IMR-90 (cell line): ENCODE measurements at regions not wholly inside any gene's neighbourhood (a gene's known extent, or its start where the extent isn't known, plus 50 kb on each side); places are given as distances from the start of the nearest gene placed in this dataset.

ENCODE experiments used
- ATAC-seq: fragments of 200-7000 bp; cut with Tn5 transposase; 2 replicates; pipeline ENCODE4 v1.9.1; 2020; ENCODE audit warnings: low read depth, mild to moderate bottlenecking, moderate library complexity
- BruUV-seq: library from RNA; stranded (reverse); fragments of 400-500 nt; replicated peaks from 2 replicates; lab custom pipeline; 2021; lab: Mats Ljungman, UMichigan
- CTCF ChIA-PET: fragments of 300-600 bp; formaldehyde crosslinking; extraction: SDS; loops from one replicate; lab custom pipeline; 2021; ENCODE audit warnings: antibody characterized with exemption; lab: Yijun Ruan, JAX
- POLR2A ChIA-PET: fragments of 300-600 bp; sonication (Branson Sonifier 250); formaldehyde crosslinking; loops from one replicate; lab custom pipeline; 2022; ENCODE audit warnings: antibody characterized with exemption; ENCODE audit not compliant: unreplicated experiment; lab: Charles Lee
- DNase-seq: peaks from one replicate; pipeline ENCODE4 v3.0.0; 2013
- H2AFZ ChIP-seq: replicated peaks from 2 replicates; pipeline ENCODE3; 2013; ENCODE audit warnings: low read length, mild to moderate bottlenecking; ENCODE audit not compliant: poor library complexity
- H2AK5ac ChIP-seq: 2 replicates; pipeline ENCODE4 v1.6.1; 2013; ENCODE audit warnings: low read depth, low read length, inconsistent platforms
- H2AK9ac ChIP-seq: replicated peaks from 2 replicates; pipeline ENCODE3; 2013; ENCODE audit warnings: mild to moderate bottlenecking, low read depth, low read length, moderate library complexity; ENCODE audit not compliant: poor library complexity
- H2BK120ac ChIP-seq: 2 replicates; pipeline ENCODE4 v1.6.1; 2013; ENCODE audit warnings: low read depth, low read length, inconsistent platforms
- H2BK15ac ChIP-seq: 3 replicates; pipeline ENCODE4 v1.6.1; 2013; ENCODE audit warnings: low read depth, low read length, inconsistent platforms
- H2BK20ac ChIP-seq: 2 replicates; pipeline ENCODE4 v1.6.1; 2013; ENCODE audit warnings: low read depth, mild to moderate bottlenecking, inconsistent platforms, low read length, moderate library complexity
- H2BK5ac ChIP-seq: 2 replicates; pipeline ENCODE4 v1.6.1; 2013; ENCODE audit warnings: mild to moderate bottlenecking, low read depth, low read length, inconsistent platforms; ENCODE audit not compliant: poor library complexity, severe bottlenecking
- H3K14ac ChIP-seq: replicated peaks from 2 replicates; pipeline ENCODE4 v1.6.1; 2013; ENCODE audit warnings: low read depth, low read length, inconsistent platforms
- H3K18ac ChIP-seq: 2 replicates; pipeline ENCODE4 v1.6.1; 2013; ENCODE audit warnings: low read depth, low read length, control low read depth
- H3K23ac ChIP-seq: 2 replicates; pipeline ENCODE4 v1.6.1; 2013; ENCODE audit warnings: low read depth, low read length, inconsistent platforms
- H3K27ac ChIP-seq: 2 replicates; pipeline ENCODE4 v1.5.1; 2013; ENCODE audit warnings: mild to moderate bottlenecking, control low read depth, low read length; ENCODE audit not compliant: insufficient read depth
- H3K27me3 ChIP-seq: 2 replicates; pipeline ENCODE4 v1.6.1; 2013; ENCODE audit warnings: low read length; ENCODE audit not compliant: control insufficient read depth, insufficient read depth
- H3K36me3 ChIP-seq: 2 replicates; pipeline ENCODE4 v1.6.1; 2013; ENCODE audit warnings: low read length, mixed read lengths; ENCODE audit not compliant: control insufficient read depth, insufficient read depth
- H3K4ac ChIP-seq: 2 replicates; pipeline ENCODE4 v1.6.1; 2013; ENCODE audit warnings: low read depth, low read length, inconsistent platforms
- H3K4me1 ChIP-seq: 2 replicates; pipeline ENCODE4 v1.6.1; 2013; ENCODE audit warnings: low read length, mixed read lengths; ENCODE audit not compliant: control insufficient read depth, insufficient read depth
- H3K4me2 ChIP-seq: 2 replicates; pipeline ENCODE4 v1.6.1; 2013; ENCODE audit warnings: low read depth, mild to moderate bottlenecking, control low read depth, low read length, moderate library complexity
- H3K4me3 ChIP-seq: 2 replicates; pipeline ENCODE4 v1.5.1; 2013; ENCODE audit warnings: low read depth, mild to moderate bottlenecking, control low read depth, low read length, moderate library complexity; ENCODE audit not compliant: insufficient read depth
- H3K56ac ChIP-seq: 2 replicates; pipeline ENCODE4 v1.6.1; 2013; ENCODE audit warnings: low read length, inconsistent platforms; ENCODE audit not compliant: insufficient read depth; ENCODE audit errors: extremely low read depth
- H3K79me1 ChIP-seq, 2 experiments: 2 replicates each; pipeline ENCODE4 v1.6.1; 2013; ENCODE audit warnings: low read length in 2 of 2, inconsistent platforms in 1 of 2, low read depth in 1 of 2
- H3K9ac ChIP-seq: 2 replicates; pipeline ENCODE4 v1.6.1; 2013; ENCODE audit warnings: low read depth, low read length, control low read depth
- H3K9me1 ChIP-seq: 2 replicates; pipeline ENCODE4 v1.6.1; 2013; ENCODE audit warnings: low read length, inconsistent platforms; ENCODE audit not compliant: insufficient read depth
- H3K9me3 ChIP-seq: 2 replicates; pipeline ENCODE4 v1.6.1; 2013; ENCODE audit warnings: low read length; ENCODE audit not compliant: control insufficient read depth, insufficient read depth
- H4K20me1 ChIP-seq: 2 replicates; pipeline ENCODE4 v1.6.1; 2013; ENCODE audit warnings: low read length, inconsistent platforms; ENCODE audit not compliant: insufficient read depth
- H4K5ac ChIP-seq: 2 replicates; pipeline ENCODE4 v1.6.1; 2013; ENCODE audit warnings: mild to moderate bottlenecking, low read depth, low read length, control low read depth
- H4K8ac ChIP-seq, 2 experiments: 2 replicates each; pipeline ENCODE4 v1.6.1; 2013; ENCODE audit warnings: low read depth in 2 of 2, low read length in 2 of 2, control low read depth in 1 of 2, inconsistent platforms in 1 of 2
- H4K91ac ChIP-seq: 2 replicates; pipeline ENCODE4 v1.6.1; 2013; ENCODE audit warnings: low read depth, low read length, inconsistent platforms; ENCODE audit not compliant: insufficient read depth
- BHLHE40 ChIP-seq: fragments of 150-350 bp; IDR thresholded peaks from 2 replicates; pipeline ENCODE4 v1.6.1; 2016; ENCODE audit warnings: mild to moderate bottlenecking, low read depth, low read length
- CEBPB ChIP-seq: IDR thresholded peaks from 2 replicates; pipeline ENCODE4 v1.6.1; 2012; ENCODE audit warnings: low read depth, low read length, improper control_type of control experiment
- CHD1 ChIP-seq: IDR thresholded peaks from 2 replicates; pipeline ENCODE4 v1.6.1; 2012; ENCODE audit warnings: low read depth, low read length, improper control_type of control experiment
- CTCF ChIP-seq: conservative IDR thresholded peaks from 2 replicates; pipeline ENCODE4 v1.5.1; 2012; ENCODE audit warnings: mild to moderate bottlenecking, low read depth, low read length, improper control_type of control experiment
- ELK1 ChIP-seq: fragments of 150-350 bp; IDR thresholded peaks from 2 replicates; pipeline ENCODE4 v1.6.1; 2016; ENCODE audit warnings: low read depth, mild to moderate bottlenecking, low read length, moderate library complexity, borderline replicate concordance
- FOS ChIP-seq: fragments of 150-350 bp; IDR thresholded peaks from 2 replicates; pipeline ENCODE4 v1.6.1; 2016; ENCODE audit warnings: low read depth, low read length
- MXI1 ChIP-seq: IDR thresholded peaks from 2 replicates; pipeline ENCODE4 v1.6.1; 2012; ENCODE audit warnings: low read depth, mild to moderate bottlenecking, low read length, moderate library complexity, borderline replicate concordance
- POLR2A ChIP-seq: IDR thresholded peaks from 2 replicates; pipeline ENCODE4 v1.6.1; 2012; ENCODE audit warnings: mild to moderate bottlenecking, low read depth, low read length
- RAD21 ChIP-seq: IDR thresholded peaks from 2 replicates; pipeline ENCODE4 v1.6.1; 2012; ENCODE audit warnings: low read length, improper control_type of control experiment
- RCOR1 ChIP-seq: IDR thresholded peaks from 2 replicates; pipeline ENCODE4 v1.6.1; 2012; ENCODE audit warnings: mild to moderate bottlenecking, low read length, improper control_type of control experiment; ENCODE audit not compliant: insufficient replicate concordance
- RFX5 ChIP-seq: IDR thresholded peaks from 2 replicates; pipeline ENCODE4 v1.8.0; 2012; ENCODE audit warnings: low read depth, mild to moderate bottlenecking, low read length, moderate library complexity
- SMC3 ChIP-seq: fragments of 150-350 bp; IDR thresholded peaks from 2 replicates; pipeline ENCODE4 v1.6.1; 2016; ENCODE audit warnings: low read depth, mild to moderate bottlenecking, antibody characterized with exemption, low read length, moderate library complexity
- USF2 ChIP-seq: fragments of 150-350 bp; IDR thresholded peaks from 2 replicates; pipeline ENCODE4 v1.6.1; 2017; ENCODE audit warnings: mild to moderate bottlenecking, antibody characterized with exemption, low read length, low read depth
- WGBS, 2 experiments: methylation state at CpG; one replicate each; pipeline versions ENCODE4 v1.1.5 to v1.1.7; 2013; ENCODE audit warnings: missing lambda C conversion rate in 2 of 2; ENCODE audit not compliant: insufficient read length in 1 of 2; ENCODE audit errors: extremely low coverage in 2 of 2; 5-methylcytosine and 5-hydroxymethylcytosine counted together
- dilution Hi-C: fragments of 300-500 bp; cut with HindIII; formaldehyde crosslinking; loops from one replicate; pipeline ENCODE4 v1.14.3; 2018; ENCODE audit warnings: low sequenced_read_pairs; ENCODE audit not compliant: unreplicated experiment
- in situ Hi-C: fragments of 300-500 bp; cut with MboI; formaldehyde crosslinking; loops from 3 replicates; pipeline ENCODE4 v1.14.3; 2019; ENCODE audit warnings: low sequenced_read_pairs, inconsistent platforms, mixed read lengths
- intact Hi-C: fragments of 100-400 bp; cut with micrococcal nuclease; formaldehyde crosslinking; loops from 2 replicates; pipeline ENCODE4 v1.10.0; 2022

- no peak overlapping the region for H4K8ac ChIP-seq
- ChIA-PET CTCF (no interaction called here), POLR2A (no interaction called here)
- H3K27ac ChIP-seq, result no peak overlapping the region
- no peaks in the 10 kb centered on the region for H3K9me3 ChIP-seq
- H2AK9ac ChIP-seq, result no peak overlapping the region
- no peak overlapping the region for H3K23ac ChIP-seq
- H3K36me3 ChIP-seq, result no peaks in the 10 kb centered on the region
- BruUV-seq, result no TSS peak
- H2AK5ac ChIP-seq, result no peak overlapping the region
- DNase-seq (no peak), ATAC-seq (no peak)
- no peaks in the 10 kb centered on the region for H4K20me1 ChIP-seq
- H3K9me1 ChIP-seq, result no peaks in the 10 kb centered on the region
- H4K91ac ChIP-seq, result no peak overlapping the region
- no peak overlapping the region for H3K4me3 ChIP-seq
- in situ Hi-C loops, result no loop called here
- H3K79me1 ChIP-seq, result no peaks in the 10 kb centered on the region
- dilution Hi-C loops, result no loop called here
- no peak overlapping the region for H3K14ac ChIP-seq
- H2BK120ac ChIP-seq, result no peak overlapping the region
- no peak overlapping the region for H3K18ac ChIP-seq
- no peak overlapping the region for H4K5ac ChIP-seq
- TF ChIP-seq MXI1 (no peak), FOS (no peak), ELK1 (no peak), SMC3 (no peak), RAD21 (no peak), POLR2A (no peak), RCOR1 (no peak), BHLHE40 (no peak), CEBPB (no peak), RFX5 (no peak), CTCF (no peak), CHD1 (no peak), USF2 (no peak)
- no peak overlapping the region for H3K56ac ChIP-seq
- no peak overlapping the region for H3K4me2 ChIP-seq
- no CpG with 5 or more reads among the region's 2 CpGs for WGBS, 2 experiments
- H2BK20ac ChIP-seq, result no peak overlapping the region
- no peak overlapping the region for H2BK5ac ChIP-seq
- H2AFZ ChIP-seq, result no peak overlapping the region
- no peaks in the 10 kb centered on the region for H3K27me3 ChIP-seq
- intact Hi-C loops, result no loop called here
- no peak overlapping the region for H2BK15ac ChIP-seq
- no peak overlapping the region for H3K9ac ChIP-seq
- no peak overlapping the region for H3K4ac ChIP-seq
- H3K4me1 ChIP-seq, result no peaks in the 10 kb centered on the region
Measured at GRCh38 chr6:101322921-101323320, 70.6 kb upstream of the GRIK2 start.
